GM12878 (cell line): ENCODE measurements at regions not wholly inside any gene's neighbourhood (a gene's known extent, or its start where the extent isn't known, plus 50 kb on each side); places are given as distances from the start of the nearest gene placed in this dataset.

ENCODE experiments used
- ATAC-seq: fragments of 200-7000 bp; cut with Tn5 transposase; 3 replicates; pipeline ENCODE4 v1.9.1; 2020; ENCODE audit warnings: mild to moderate bottlenecking, moderate library complexity
- BruUV-seq: library from RNA; stranded (reverse); fragments of 400-500 nt; replicated peaks from 2 replicates; lab custom pipeline; 2021; lab: Mats Ljungman, UMichigan
- CTCF ChIA-PET: fragments of 300-600 bp; sonication (Branson Sonifier 250); formaldehyde crosslinking; extraction: SDS; loops from one replicate; lab custom pipeline; 2021; ENCODE audit warnings: inconsistent platforms; lab: Yijun Ruan, JAX
- POLR2A ChIA-PET: fragments of 350-600 bp; formaldehyde crosslinking; extraction: SDS; loops from one replicate; lab custom pipeline; 2021; ENCODE audit warnings: inconsistent platforms; lab: Charles Lee
- RAD21 ChIA-PET: fragments of 300-600 bp; sonication (Branson Sonifier 250); formaldehyde crosslinking; loops from one replicate; lab custom pipeline; 2023; ENCODE audit warnings: antibody characterized with exemption; ENCODE audit not compliant: unreplicated experiment; lab: Charles Lee
- SMC1A ChIA-PET: fragments of 300-600 bp; sonication (Branson Sonifier 250); formaldehyde crosslinking; loops from one replicate; lab custom pipeline; 2023; ENCODE audit not compliant: unreplicated experiment, uncharacterized antibody; lab: Charles Lee
- DNase-seq: peaks from one replicate; pipeline ENCODE4 v3.0.0-alpha.2; 2011; ENCODE audit warnings: low read depth, low spot score
- FAIRE-seq: peaks from 3 replicates; lab custom pipeline; 2011; peaks lifted over from hg19 to GRCh38; lab: Jason Lieb, UNC
- H2AFZ ChIP-seq: 2 replicates; pipeline ENCODE4 v1.6.0; 2011; ENCODE audit warnings: low read depth, low read length, control low read depth; ENCODE audit not compliant: control insufficient read depth
- H3K27ac ChIP-seq: 2 replicates; pipeline ENCODE4 v1.5.1; 2011; ENCODE audit warnings: control low read depth; ENCODE audit not compliant: control insufficient read depth, insufficient read depth
- H3K27me3 ChIP-seq, 2 experiments: replicated peaks in 1 of 2; 2 replicates each; pipeline versions ENCODE4 v1.6.0 to v1.6.1; 2011; ENCODE audit warnings: low read length in 1 of 2; ENCODE audit not compliant: control insufficient read depth in 2 of 2, insufficient read depth in 2 of 2
- H3K36me3 ChIP-seq, 2 experiments: 2 replicates each; pipeline ENCODE4 v1.5.1; 2011; ENCODE audit warnings: low read length in 1 of 2; ENCODE audit not compliant: control insufficient read depth in 2 of 2, insufficient read depth in 2 of 2
- H3K4me1 ChIP-seq: 2 replicates; pipeline ENCODE4 v1.6.1; 2011; ENCODE audit warnings: mild to moderate bottlenecking, low read length, moderate library complexity, mixed read lengths; ENCODE audit not compliant: control insufficient read depth, insufficient read depth
- H3K4me2 ChIP-seq: 2 replicates; pipeline ENCODE4 v1.6.0; 2011; ENCODE audit warnings: control low read depth; ENCODE audit not compliant: control insufficient read depth, insufficient read depth
- H3K4me3 ChIP-seq: fragments of 200-600 bp; sonication (generic); 2 replicates; pipeline ENCODE4 v1.5.1; 2016
- H3K79me2 ChIP-seq: 2 replicates; pipeline ENCODE4 v1.6.0; 2011; ENCODE audit warnings: low read length; ENCODE audit not compliant: control insufficient read depth, insufficient read depth
- H3K9ac ChIP-seq: 2 replicates; pipeline ENCODE4 v1.8.0; 2011; ENCODE audit warnings: low read length, control low read depth, mixed read lengths; ENCODE audit not compliant: control insufficient read depth, insufficient read depth
- H3K9me3 ChIP-seq: replicated peaks from 3 replicates; pipeline ENCODE4 v1.5.1; 2011; ENCODE audit warnings: mild to moderate bottlenecking, low read length; ENCODE audit not compliant: control insufficient read depth, insufficient read depth
- H4K20me1 ChIP-seq: 2 replicates; pipeline ENCODE4 v1.6.0; 2011; ENCODE audit not compliant: control insufficient read depth, insufficient read depth
- CHD2 ChIP-seq: IDR thresholded peaks from 2 replicates; pipeline ENCODE4 v1.6.1; 2011; ENCODE audit warnings: low read depth, low read length, improper control_type of control experiment, borderline replicate concordance
- EED ChIP-seq: sonication (generic); IDR thresholded peaks from 2 replicates; pipeline ENCODE4 v1.6.1; 2016; ENCODE audit warnings: antibody characterized with exemption, low read depth
- EZH2 ChIP-seq: IDR thresholded peaks from 2 replicates; pipeline ENCODE4 v1.6.1; 2012; ENCODE audit warnings: low read depth, mild to moderate bottlenecking, control low read depth, inconsistent platforms, low read length, borderline replicate concordance; ENCODE audit not compliant: control insufficient read depth
- FOS ChIP-seq: IDR thresholded peaks from 3 replicates; pipeline ENCODE4 v1.6.1; 2011; ENCODE audit warnings: borderline replicate concordance; ENCODE audit not compliant: insufficient read length; ENCODE audit errors: extremely low read depth
- FOXK2 ChIP-seq: fragments of 450-650 bp; IDR thresholded peaks from 2 replicates; pipeline ENCODE4 v1.6.1; 2017; ENCODE audit warnings: mild to moderate bottlenecking, moderate library complexity
- HDGF ChIP-seq: fragments of 450-650 bp; IDR thresholded peaks from 2 replicates; pipeline ENCODE4 v1.6.1; 2016; ENCODE audit warnings: antibody characterized with exemption
- IKZF1 ChIP-seq: fragments of 450-650 bp; conservative IDR thresholded peaks from 2 replicates; pipeline ENCODE4 v1.6.1; 2017; ENCODE audit warnings: antibody characterized with exemption, mild to moderate bottlenecking
- LARP7 ChIP-seq: fragments of 450-650 bp; IDR thresholded peaks from 2 replicates; pipeline ENCODE4 v1.6.1; 2017; ENCODE audit warnings: mild to moderate bottlenecking
- MXI1 ChIP-seq: fragments of 150-350 bp; IDR thresholded peaks from 2 replicates; pipeline ENCODE4 v1.6.1; 2011; ENCODE audit warnings: low read depth, mild to moderate bottlenecking, inconsistent platforms, low read length, improper control_type of control experiment
- NFYB ChIP-seq: IDR thresholded peaks from 2 replicates; pipeline ENCODE4 v1.6.1; 2011; ENCODE audit warnings: low read depth, mild to moderate bottlenecking, low read length, improper control_type of control experiment, moderate library complexity; ENCODE audit not compliant: insufficient read depth
- NR2C1 ChIP-seq: fragments of 450-650 bp; IDR thresholded peaks from 2 replicates; pipeline ENCODE4 v1.6.1; 2017; ENCODE audit warnings: antibody characterized with exemption, mild to moderate bottlenecking, moderate library complexity
- RBBP5 ChIP-seq: fragments of 200-600 bp; sonication (generic); conservative IDR thresholded peaks from 2 replicates; pipeline ENCODE4 v1.6.1; 2016
- STAT3 ChIP-seq: IDR thresholded peaks from 2 replicates; pipeline ENCODE4 v1.6.1; 2011; ENCODE audit warnings: low read depth, low read length, improper control_type of control experiment
- SUPT20H ChIP-seq: IDR thresholded peaks from 2 replicates; pipeline ENCODE4 v1.6.1; 2011; ENCODE audit warnings: low read depth, mild to moderate bottlenecking, low read length, moderate library complexity, borderline replicate concordance; ENCODE audit not compliant: control insufficient read depth
- TBL1XR1 ChIP-seq: IDR thresholded peaks from 2 replicates; pipeline ENCODE4 v1.6.1; 2012; ENCODE audit warnings: low read depth, low read length, improper control_type of control experiment
- YY1 ChIP-seq: IDR thresholded peaks from 2 replicates; pipeline ENCODE4 v1.6.1; 2011; ENCODE audit warnings: low read depth, mild to moderate bottlenecking, low read length
- ZNF24 ChIP-seq: fragments of 450-650 bp; IDR thresholded peaks from 2 replicates; pipeline ENCODE4 v1.6.1; 2017; ENCODE audit warnings: antibody characterized with exemption, mild to moderate bottlenecking
- WGBS: methylation state at CpG from one replicate; pipeline ENCODE4 v1.1.6; 2016; ENCODE audit warnings: low lambda C conversion rate; ENCODE audit not compliant: insufficient replicate concordance, insufficient coverage; ENCODE audit errors: missing lambda C conversion rate; 5-methylcytosine and 5-hydroxymethylcytosine counted together
- in situ Hi-C: fragments of 300-500 bp; cut with MboI; formaldehyde crosslinking; loops from 9 replicates; pipeline ENCODE4 v1.14.3; 2018; ENCODE audit warnings: mixed read lengths
- intact Hi-C: fragments of 100-400 bp; cut with micrococcal nuclease; formaldehyde crosslinking; loops from one replicate; pipeline ENCODE4 v1.14.2; 2022; ENCODE audit not compliant: unreplicated experiment
- TF ChIP-seq, protein P1 (sequence below): IDR thresholded peaks from 2 replicates; pipeline ENCODE4 v1.6.1; 2012; ENCODE audit warnings: mild to moderate bottlenecking, low read depth, low read length
- TF ChIP-seq, protein P2 (sequence below): fragments of 450-650 bp; IDR thresholded peaks from 2 replicates; pipeline ENCODE4 v1.6.1; 2018; ENCODE audit warnings: borderline replicate concordance, mild to moderate bottlenecking; ENCODE audit not compliant: partially characterized antibody
- TF ChIP-seq, protein P3 (sequence below): fragments of 450-650 bp; IDR thresholded peaks from 2 replicates; pipeline ENCODE4 v1.6.1; 2014; ENCODE audit warnings: mild to moderate bottlenecking

DNA sequence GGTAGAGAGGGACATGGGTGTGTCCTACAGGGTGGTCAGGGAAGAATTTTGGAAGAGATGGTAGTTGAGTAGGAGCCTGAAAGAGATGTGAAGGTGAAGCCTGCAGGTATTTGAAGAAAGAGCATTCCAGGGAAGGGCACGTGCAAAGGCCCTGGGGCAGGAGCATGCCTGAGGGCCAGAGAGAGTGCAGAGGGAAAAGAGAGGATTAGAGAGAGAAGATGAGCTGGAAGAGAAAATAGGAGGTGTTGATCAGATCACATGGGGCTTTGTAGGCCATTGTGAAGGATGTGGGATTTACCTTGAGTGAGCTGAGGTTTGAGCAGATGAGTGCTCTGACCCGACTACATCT, 455.0 kb downstream of the HAPSTR1 start:
- RAD21 ChIA-PET, result no interaction called here
- no peak for ATAC-seq
- Histone ChIP-seq H3K79me2 (no peaks in the 10 kb centered on the region), H3K27ac (no peak overlapping the region), H3K36me3 (no peaks in the 10 kb centered on the region), H4K20me1 (no peaks in the 10 kb centered on the region), H3K9ac (no peak overlapping the region), H3K9me3 (no peaks in the 10 kb centered on the region), H3K4me2 (no peak overlapping the region), H2AFZ (no peak overlapping the region), H3K27me3 (no peaks in the 10 kb centered on the region; a peak in 1 of 4 replicates), H3K4me1 (no peaks in the 10 kb centered on the region), H3K4me3 (no peak overlapping the region)
- WGBS, result 9% methylated on average over 2 of the region's 2 CpGs
- no TSS peak for BruUV-seq
- TF ChIP-seq, protein P1, sequence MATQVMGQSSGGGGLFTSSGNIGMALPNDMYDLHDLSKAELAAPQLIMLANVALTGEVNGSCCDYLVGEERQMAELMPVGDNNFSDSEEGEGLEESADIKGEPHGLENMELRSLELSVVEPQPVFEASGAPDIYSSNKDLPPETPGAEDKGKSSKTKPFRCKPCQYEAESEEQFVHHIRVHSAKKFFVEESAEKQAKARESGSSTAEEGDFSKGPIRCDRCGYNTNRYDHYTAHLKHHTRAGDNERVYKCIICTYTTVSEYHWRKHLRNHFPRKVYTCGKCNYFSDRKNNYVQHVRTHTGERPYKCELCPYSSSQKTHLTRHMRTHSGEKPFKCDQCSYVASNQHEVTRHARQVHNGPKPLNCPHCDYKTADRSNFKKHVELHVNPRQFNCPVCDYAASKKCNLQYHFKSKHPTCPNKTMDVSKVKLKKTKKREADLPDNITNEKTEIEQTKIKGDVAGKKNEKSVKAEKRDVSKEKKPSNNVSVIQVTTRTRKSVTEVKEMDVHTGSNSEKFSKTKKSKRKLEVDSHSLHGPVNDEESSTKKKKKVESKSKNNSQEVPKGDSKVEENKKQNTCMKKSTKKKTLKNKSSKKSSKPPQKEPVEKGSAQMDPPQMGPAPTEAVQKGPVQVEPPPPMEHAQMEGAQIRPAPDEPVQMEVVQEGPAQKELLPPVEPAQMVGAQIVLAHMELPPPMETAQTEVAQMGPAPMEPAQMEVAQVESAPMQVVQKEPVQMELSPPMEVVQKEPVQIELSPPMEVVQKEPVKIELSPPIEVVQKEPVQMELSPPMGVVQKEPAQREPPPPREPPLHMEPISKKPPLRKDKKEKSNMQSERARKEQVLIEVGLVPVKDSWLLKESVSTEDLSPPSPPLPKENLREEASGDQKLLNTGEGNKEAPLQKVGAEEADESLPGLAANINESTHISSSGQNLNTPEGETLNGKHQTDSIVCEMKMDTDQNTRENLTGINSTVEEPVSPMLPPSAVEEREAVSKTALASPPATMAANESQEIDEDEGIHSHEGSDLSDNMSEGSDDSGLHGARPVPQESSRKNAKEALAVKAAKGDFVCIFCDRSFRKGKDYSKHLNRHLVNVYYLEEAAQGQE, result no peak
- TF ChIP-seq TBL1XR1 (no peak), SUPT20H (no peak), YY1 (no peak), MXI1 (no peak), LARP7 (no peak), EED (no peak), STAT3 (no peak), FOS (no peak), IKZF1 (no peak), ZNF24 (no peak), NFYB (no peak), NR2C1 (no peak), RBBP5 (no peak), FOXK2 (no peak), CHD2 (no peak), HDGF (no peak), EZH2 (no peak)
- TF ChIP-seq, protein P2, sequence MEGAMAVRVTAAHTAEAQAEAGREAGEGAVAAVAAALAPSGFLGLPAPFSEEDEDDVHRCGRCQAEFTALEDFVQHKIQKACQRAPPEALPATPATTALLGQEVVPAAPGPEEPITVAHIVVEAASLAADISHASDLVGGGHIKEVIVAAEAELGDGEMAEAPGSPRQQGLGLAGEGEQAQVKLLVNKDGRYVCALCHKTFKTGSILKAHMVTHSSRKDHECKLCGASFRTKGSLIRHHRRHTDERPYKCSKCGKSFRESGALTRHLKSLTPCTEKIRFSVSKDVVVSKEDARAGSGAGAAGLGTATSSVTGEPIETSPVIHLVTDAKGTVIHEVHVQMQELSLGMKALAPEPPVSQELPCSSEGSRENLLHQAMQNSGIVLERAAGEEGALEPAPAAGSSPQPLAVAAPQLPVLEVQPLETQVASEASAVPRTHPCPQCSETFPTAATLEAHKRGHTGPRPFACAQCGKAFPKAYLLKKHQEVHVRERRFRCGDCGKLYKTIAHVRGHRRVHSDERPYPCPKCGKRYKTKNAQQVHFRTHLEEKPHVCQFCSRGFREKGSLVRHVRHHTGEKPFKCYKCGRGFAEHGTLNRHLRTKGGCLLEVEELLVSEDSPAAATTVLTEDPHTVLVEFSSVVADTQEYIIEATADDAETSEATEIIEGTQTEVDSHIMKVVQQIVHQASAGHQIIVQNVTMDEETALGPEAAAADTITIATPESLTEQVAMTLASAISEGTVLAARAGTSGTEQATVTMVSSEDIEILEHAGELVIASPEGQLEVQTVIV, result no peak
- TF ChIP-seq, protein P3, sequence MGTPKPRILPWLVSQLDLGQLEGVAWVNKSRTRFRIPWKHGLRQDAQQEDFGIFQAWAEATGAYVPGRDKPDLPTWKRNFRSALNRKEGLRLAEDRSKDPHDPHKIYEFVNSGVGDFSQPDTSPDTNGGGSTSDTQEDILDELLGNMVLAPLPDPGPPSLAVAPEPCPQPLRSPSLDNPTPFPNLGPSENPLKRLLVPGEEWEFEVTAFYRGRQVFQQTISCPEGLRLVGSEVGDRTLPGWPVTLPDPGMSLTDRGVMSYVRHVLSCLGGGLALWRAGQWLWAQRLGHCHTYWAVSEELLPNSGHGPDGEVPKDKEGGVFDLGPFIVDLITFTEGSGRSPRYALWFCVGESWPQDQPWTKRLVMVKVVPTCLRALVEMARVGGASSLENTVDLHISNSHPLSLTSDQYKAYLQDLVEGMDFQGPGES, result no peak
- POLR2A ChIA-PET, result no interaction called here
- no peak for DNase-seq
- in situ Hi-C loops (no loop called here), intact Hi-C loops (no loop called here)
- SMC1A ChIA-PET, result no interaction called here
- FAIRE-seq, result no peak
- CTCF ChIA-PET, result no interaction called here
